ENCODE measurements at regions not wholly inside any gene's neighbourhood (a gene's known extent, or its start where the extent isn't known, plus 50 kb on each side); places are given as distances from the start of the nearest gene placed in this dataset.
"Not testable (repeated sequence)": the region's sequence is repeated elsewhere in the genome, so short reads cannot be mapped to it uniquely, and the experiment has no call there.

GRCh38 chr10:45056806-45057205 is 56.1 kb downstream of the ZNF22 start:
- not testable (repeated sequence) for H3K4me1 ChIP-seq (ENCODE audit: control insufficient read depth in 1 of 2, insufficient read depth in 2 of 2, low read length in 2 of 2); H3K4me3 ChIP-seq (ENCODE audit: low read depth in 1 of 2, low read length in 2 of 2); H3K27ac ChIP-seq (ENCODE audit: low read length); H3K9me3 ChIP-seq (ENCODE audit: control insufficient read depth in 1 of 2, low read length in 2 of 2); H3K36me3 ChIP-seq (ENCODE audit: control insufficient read depth in 1 of 2, insufficient read depth in 2 of 2, low read length in 2 of 2); H3K27me3 ChIP-seq (ENCODE audit: low read depth, low read length)

- Histone ChIP-seq H3K27me3 (ENCODE audit: low read depth, low read length) (no peaks in the 10 kb centered on the region), H3K36me3 (ENCODE audit: control insufficient read depth in 1 of 2, insufficient read depth in 2 of 2, low read length in 2 of 2) (no peaks in the 10 kb centered on the region), H3K4me1 (ENCODE audit: control insufficient read depth in 1 of 2, insufficient read depth in 2 of 2, low read length in 2 of 2) (no peaks in the 10 kb centered on the region), H3K9me3 (ENCODE audit: control insufficient read depth in 1 of 2, low read length in 2 of 2) (no peaks in the 10 kb centered on the region), H3K4me3 (ENCODE audit: low read depth in 1 of 2, low read length in 2 of 2) (no peak overlapping the region), H3K27ac (ENCODE audit: low read length) (no peak overlapping the region)
These were observed 57.9 kb downstream of the ZNF22 start for GRCh38 chr10:45058580-45058979.

- Histone ChIP-seq H3K27me3 (ENCODE audit: low read depth, low read length) (no peaks in the 10 kb centered on the region), H3K4me1 (ENCODE audit: control insufficient read depth in 1 of 2, insufficient read depth in 2 of 2, low read length in 2 of 2) (no peaks in the 10 kb centered on the region), H3K9me3 (ENCODE audit: control insufficient read depth in 1 of 2, low read length in 2 of 2) (no peaks in the 10 kb centered on the region), H3K4me3 (ENCODE audit: low read depth in 1 of 2, low read length in 2 of 2) (no peak overlapping the region), H3K27ac (ENCODE audit: low read length) (no peak overlapping the region), H3K36me3 (ENCODE audit: control insufficient read depth in 1 of 2, insufficient read depth in 2 of 2, low read length in 2 of 2) (no peaks in the 10 kb centered on the region)
These were observed 58.4 kb downstream of the ZNF22 start for GRCh38 chr10:45058992-45059561.

- no peak overlapping the region for H3K27ac ChIP-seq (ENCODE audit: low read length)
- H3K4me1 ChIP-seq (ENCODE audit: control insufficient read depth in 1 of 2, insufficient read depth in 2 of 2, low read length in 2 of 2): no peaks in the 10 kb centered on the region
- H3K27me3 ChIP-seq (ENCODE audit: low read depth, low read length): no peaks in the 10 kb centered on the region
- no peaks in the 10 kb centered on the region for H3K9me3 ChIP-seq (ENCODE audit: control insufficient read depth in 1 of 2, low read length in 2 of 2)
- no peaks in the 10 kb centered on the region for H3K36me3 ChIP-seq (ENCODE audit: control insufficient read depth in 1 of 2, insufficient read depth in 2 of 2, low read length in 2 of 2)
- no peak overlapping the region for H3K4me3 ChIP-seq (ENCODE audit: low read depth in 1 of 2, low read length in 2 of 2)
These were observed 58.9 kb downstream of the ZNF22 start for GRCh38 chr10:45059632-45060031.

GRCh38 chr10:45061982-45062381 is 61.3 kb downstream of the ZNF22 start:
- Histone ChIP-seq H3K4me1 (ENCODE audit: control insufficient read depth in 1 of 2, insufficient read depth in 2 of 2, low read length in 2 of 2) (no peaks in the 10 kb centered on the region), H3K27me3 (ENCODE audit: low read depth, low read length) (no peaks in the 10 kb centered on the region), H3K4me3 (ENCODE audit: low read depth in 1 of 2, low read length in 2 of 2) (no peak overlapping the region), H3K9me3 (ENCODE audit: control insufficient read depth in 1 of 2, low read length in 2 of 2) (no peaks in the 10 kb centered on the region), H3K27ac (ENCODE audit: low read length) (no peak overlapping the region), H3K36me3 (ENCODE audit: control insufficient read depth in 1 of 2, insufficient read depth in 2 of 2, low read length in 2 of 2) (no peaks in the 10 kb centered on the region)

- Histone ChIP-seq H3K27me3 (ENCODE audit: low read depth, low read length) (no peaks in the 10 kb centered on the region), H3K4me1 (ENCODE audit: control insufficient read depth in 1 of 2, insufficient read depth in 2 of 2, low read length in 2 of 2) (no peaks in the 10 kb centered on the region), H3K9me3 (ENCODE audit: control insufficient read depth in 1 of 2, low read length in 2 of 2) (no peaks in the 10 kb centered on the region), H3K4me3 (ENCODE audit: low read depth in 1 of 2, low read length in 2 of 2) (no peak overlapping the region), H3K27ac (ENCODE audit: low read length) (no peak overlapping the region), H3K36me3 (ENCODE audit: control insufficient read depth in 1 of 2, insufficient read depth in 2 of 2, low read length in 2 of 2) (no peaks in the 10 kb centered on the region)
These were observed 63.0 kb downstream of the ZNF22 start for GRCh38 chr10:45063591-45064231.

GRCh38 chr10:45064998-45065397 is 64.3 kb downstream of the ZNF22 start:
- Histone ChIP-seq H3K4me3 (ENCODE audit: low read depth in 1 of 2, low read length in 2 of 2) (no peak overlapping the region), H3K9me3 (ENCODE audit: control insufficient read depth in 1 of 2, low read length in 2 of 2) (no peaks in the 10 kb centered on the region), H3K27me3 (ENCODE audit: low read depth, low read length) (no peaks in the 10 kb centered on the region), H3K4me1 (ENCODE audit: control insufficient read depth in 1 of 2, insufficient read depth in 2 of 2, low read length in 2 of 2) (no peaks in the 10 kb centered on the region), H3K36me3 (ENCODE audit: control insufficient read depth in 1 of 2, insufficient read depth in 2 of 2, low read length in 2 of 2) (no peaks in the 10 kb centered on the region), H3K27ac (ENCODE audit: low read length) (no peak overlapping the region)

GRCh38 chr10:45071043-45071813 is 70.5 kb downstream of the ZNF22 start:
- no peak overlapping the region for H3K27ac ChIP-seq (ENCODE audit: low read length)
- H3K36me3 ChIP-seq (ENCODE audit: control insufficient read depth in 1 of 2, insufficient read depth in 2 of 2, low read length in 2 of 2): no peaks in the 10 kb centered on the region
- H3K9me3 ChIP-seq (ENCODE audit: control insufficient read depth in 1 of 2, low read length in 2 of 2): peaks cover 0 to 5% of the 10 kb centered on the region in 2 donors
- no peaks in the 10 kb centered on the region for H3K4me1 ChIP-seq (ENCODE audit: control insufficient read depth in 1 of 2, insufficient read depth in 2 of 2, low read length in 2 of 2)
- no peak overlapping the region for H3K4me3 ChIP-seq (ENCODE audit: low read depth in 1 of 2, low read length in 2 of 2)
- H3K27me3 ChIP-seq (ENCODE audit: low read depth, low read length): no peaks in the 10 kb centered on the region

GRCh38 chr10:45075216-45075615 is 74.5 kb downstream of the ZNF22 start:
- no peak overlapping the region for H3K4me3 ChIP-seq (ENCODE audit: low read depth in 1 of 2, low read length in 2 of 2)
- H3K9me3 ChIP-seq (ENCODE audit: control insufficient read depth in 1 of 2, low read length in 2 of 2): peaks cover 0 to 5% of the 10 kb centered on the region in 2 donors
- H3K4me1 ChIP-seq (ENCODE audit: control insufficient read depth in 1 of 2, insufficient read depth in 2 of 2, low read length in 2 of 2): no peaks in the 10 kb centered on the region
- H3K27me3 ChIP-seq (ENCODE audit: low read depth, low read length): no peaks in the 10 kb centered on the region
- no peaks in the 10 kb centered on the region for H3K36me3 ChIP-seq (ENCODE audit: control insufficient read depth in 1 of 2, insufficient read depth in 2 of 2, low read length in 2 of 2)
- H3K27ac ChIP-seq (ENCODE audit: low read length): no peak overlapping the region

GRCh38 chr10:45075826-45076380 is 75.2 kb downstream of the ZNF22 start:
- H3K27me3 ChIP-seq (ENCODE audit: low read depth, low read length): no peaks in the 10 kb centered on the region

GRCh38 chr10:45076891-45077290 is 76.2 kb downstream of the ZNF22 start:
- Histone ChIP-seq H3K9me3 (ENCODE audit: control insufficient read depth in 1 of 2, low read length in 2 of 2) (no peaks in the 10 kb centered on the region), H3K36me3 (ENCODE audit: control insufficient read depth in 1 of 2, insufficient read depth in 2 of 2, low read length in 2 of 2) (no peaks in the 10 kb centered on the region), H3K27me3 (ENCODE audit: low read depth, low read length) (no peaks in the 10 kb centered on the region), H3K4me3 (ENCODE audit: low read depth in 1 of 2, low read length in 2 of 2) (no peak overlapping the region), H3K4me1 (ENCODE audit: control insufficient read depth in 1 of 2, insufficient read depth in 2 of 2, low read length in 2 of 2) (no peaks in the 10 kb centered on the region), H3K27ac (ENCODE audit: low read length) (no peak overlapping the region)

More at GRCh38 chr10:45075826-45076380, 75.2 kb downstream of the ZNF22 start:
- peaks cover 0 to 1% of the 10 kb centered on the region in 2 donors for H3K9me3 ChIP-seq (ENCODE audit: control insufficient read depth in 1 of 2, low read length in 2 of 2)
- H3K4me3 ChIP-seq (ENCODE audit: low read depth in 1 of 2, low read length in 2 of 2): no peak overlapping the region
- no peaks in the 10 kb centered on the region for H3K36me3 ChIP-seq (ENCODE audit: control insufficient read depth in 1 of 2, insufficient read depth in 2 of 2, low read length in 2 of 2)
- H3K4me1 ChIP-seq (ENCODE audit: control insufficient read depth in 1 of 2, insufficient read depth in 2 of 2, low read length in 2 of 2): no peaks in the 10 kb centered on the region
- H3K27ac ChIP-seq (ENCODE audit: low read length): no peak overlapping the region

Data from muscle layer of duodenum (tissue), 2 donors.